GM12878 (cell line): ENCODE measurements at regions not wholly inside any gene's neighbourhood (a gene's known extent, or its start where the extent isn't known, plus 50 kb on each side); places are given as distances from the start of the nearest gene placed in this dataset.

ENCODE experiments used
- ATAC-seq: fragments of 200-7000 bp; cut with Tn5 transposase; 3 replicates; pipeline ENCODE4 v1.9.1; 2020; ENCODE audit warnings: mild to moderate bottlenecking, moderate library complexity
- BruUV-seq: library from RNA; stranded (reverse); fragments of 400-500 nt; replicated peaks from 2 replicates; lab custom pipeline; 2021; lab: Mats Ljungman, UMichigan
- CTCF ChIA-PET: fragments of 300-600 bp; sonication (Branson Sonifier 250); formaldehyde crosslinking; extraction: SDS; loops from one replicate; lab custom pipeline; 2021; ENCODE audit warnings: inconsistent platforms; lab: Yijun Ruan, JAX
- POLR2A ChIA-PET: fragments of 350-600 bp; formaldehyde crosslinking; extraction: SDS; loops from one replicate; lab custom pipeline; 2021; ENCODE audit warnings: inconsistent platforms; lab: Charles Lee
- RAD21 ChIA-PET: fragments of 300-600 bp; sonication (Branson Sonifier 250); formaldehyde crosslinking; loops from one replicate; lab custom pipeline; 2023; ENCODE audit warnings: antibody characterized with exemption; ENCODE audit not compliant: unreplicated experiment; lab: Charles Lee
- SMC1A ChIA-PET: fragments of 300-600 bp; sonication (Branson Sonifier 250); formaldehyde crosslinking; loops from one replicate; lab custom pipeline; 2023; ENCODE audit not compliant: unreplicated experiment, uncharacterized antibody; lab: Charles Lee
- DNase-seq: peaks from one replicate; pipeline ENCODE4 v3.0.0-alpha.2; 2011; ENCODE audit warnings: low read depth, low spot score
- FAIRE-seq: peaks from 3 replicates; lab custom pipeline; 2011; peaks lifted over from hg19 to GRCh38; lab: Jason Lieb, UNC
- H2AFZ ChIP-seq: 2 replicates; pipeline ENCODE4 v1.6.0; 2011; ENCODE audit warnings: low read depth, low read length, control low read depth; ENCODE audit not compliant: control insufficient read depth
- H3K27ac ChIP-seq: 2 replicates; pipeline ENCODE4 v1.5.1; 2011; ENCODE audit warnings: control low read depth; ENCODE audit not compliant: control insufficient read depth, insufficient read depth
- H3K27me3 ChIP-seq, 2 experiments: replicated peaks in 1 of 2; 2 replicates each; pipeline versions ENCODE4 v1.6.0 to v1.6.1; 2011; ENCODE audit warnings: low read length in 1 of 2; ENCODE audit not compliant: control insufficient read depth in 2 of 2, insufficient read depth in 2 of 2
- H3K36me3 ChIP-seq, 2 experiments: 2 replicates each; pipeline ENCODE4 v1.5.1; 2011; ENCODE audit warnings: low read length in 1 of 2; ENCODE audit not compliant: control insufficient read depth in 2 of 2, insufficient read depth in 2 of 2
- H3K4me1 ChIP-seq: 2 replicates; pipeline ENCODE4 v1.6.1; 2011; ENCODE audit warnings: mild to moderate bottlenecking, low read length, moderate library complexity, mixed read lengths; ENCODE audit not compliant: control insufficient read depth, insufficient read depth
- H3K4me2 ChIP-seq: 2 replicates; pipeline ENCODE4 v1.6.0; 2011; ENCODE audit warnings: control low read depth; ENCODE audit not compliant: control insufficient read depth, insufficient read depth
- H3K4me3 ChIP-seq: fragments of 200-600 bp; sonication (generic); 2 replicates; pipeline ENCODE4 v1.5.1; 2016
- H3K79me2 ChIP-seq: 2 replicates; pipeline ENCODE4 v1.6.0; 2011; ENCODE audit warnings: low read length; ENCODE audit not compliant: control insufficient read depth, insufficient read depth
- H3K9ac ChIP-seq: 2 replicates; pipeline ENCODE4 v1.8.0; 2011; ENCODE audit warnings: low read length, control low read depth, mixed read lengths; ENCODE audit not compliant: control insufficient read depth, insufficient read depth
- H3K9me3 ChIP-seq: replicated peaks from 3 replicates; pipeline ENCODE4 v1.5.1; 2011; ENCODE audit warnings: mild to moderate bottlenecking, low read length; ENCODE audit not compliant: control insufficient read depth, insufficient read depth
- H4K20me1 ChIP-seq: 2 replicates; pipeline ENCODE4 v1.6.0; 2011; ENCODE audit not compliant: control insufficient read depth, insufficient read depth
- BRCA1 ChIP-seq: IDR thresholded peaks from 2 replicates; pipeline ENCODE4 v1.6.1; 2011; ENCODE audit warnings: low read depth, low read length, improper control_type of control experiment
- CBX5 ChIP-seq: sonication (generic); IDR thresholded peaks from 2 replicates; pipeline ENCODE4 v1.6.1; 2016; ENCODE audit warnings: low read depth, moderate library complexity, mild to moderate bottlenecking, inconsistent platforms
- SMAD5 ChIP-seq: IDR thresholded peaks from 2 replicates; pipeline ENCODE4 v1.6.1; 2016; ENCODE audit warnings: antibody characterized with exemption, low read depth
- TARDBP ChIP-seq: IDR thresholded peaks from 2 replicates; pipeline ENCODE4 v1.6.1; 2016; ENCODE audit warnings: borderline replicate concordance
- ZBTB11 ChIP-seq: fragments of 450-650 bp; formaldehyde crosslinking; IDR thresholded peaks from 2 replicates; pipeline ENCODE4 v1.5.0; 2022; ENCODE audit warnings: mild to moderate bottlenecking, missing genetic modification characterization
- ZSCAN29 ChIP-seq: fragments of 450-650 bp; IDR thresholded peaks from 2 replicates; pipeline ENCODE4 v1.6.1; 2017; ENCODE audit warnings: mild to moderate bottlenecking, moderate library complexity
- ZZZ3 ChIP-seq: IDR thresholded peaks from 2 replicates; pipeline ENCODE4 v1.6.1; 2011; ENCODE audit warnings: low read depth; ENCODE audit not compliant: control insufficient read depth, insufficient read length
- WGBS: methylation state at CpG from one replicate; pipeline ENCODE4 v1.1.6; 2016; ENCODE audit warnings: low lambda C conversion rate; ENCODE audit not compliant: insufficient replicate concordance, insufficient coverage; ENCODE audit errors: missing lambda C conversion rate; 5-methylcytosine and 5-hydroxymethylcytosine counted together
- in situ Hi-C: fragments of 300-500 bp; cut with MboI; formaldehyde crosslinking; loops from 9 replicates; pipeline ENCODE4 v1.14.3; 2018; ENCODE audit warnings: mixed read lengths
- intact Hi-C: fragments of 100-400 bp; cut with micrococcal nuclease; formaldehyde crosslinking; loops from one replicate; pipeline ENCODE4 v1.14.2; 2022; ENCODE audit not compliant: unreplicated experiment
- TF ChIP-seq, protein P1 (sequence below): IDR thresholded peaks from 2 replicates; pipeline ENCODE4 v1.6.1; 2011; ENCODE audit warnings: borderline replicate concordance, low read depth, mild to moderate bottlenecking, moderate library complexity, low read length; ENCODE audit not compliant: insufficient read depth, poor library complexity, severe bottlenecking
- TF ChIP-seq, protein P2 (sequence below): fragments of 450-650 bp; IDR thresholded peaks from 2 replicates; pipeline ENCODE4 v1.6.1; 2016; ENCODE audit warnings: mild to moderate bottlenecking
- TF ChIP-seq, protein P3 (sequence below): IDR thresholded peaks from 2 replicates; pipeline ENCODE4 v1.6.1; 2012; ENCODE audit warnings: low read length, inconsistent platforms
- TF ChIP-seq, protein P4 (sequence below): IDR thresholded peaks from 2 replicates; pipeline ENCODE4 v1.6.1; 2012; ENCODE audit warnings: low read depth, low read length, improper control_type of control experiment

DNA sequence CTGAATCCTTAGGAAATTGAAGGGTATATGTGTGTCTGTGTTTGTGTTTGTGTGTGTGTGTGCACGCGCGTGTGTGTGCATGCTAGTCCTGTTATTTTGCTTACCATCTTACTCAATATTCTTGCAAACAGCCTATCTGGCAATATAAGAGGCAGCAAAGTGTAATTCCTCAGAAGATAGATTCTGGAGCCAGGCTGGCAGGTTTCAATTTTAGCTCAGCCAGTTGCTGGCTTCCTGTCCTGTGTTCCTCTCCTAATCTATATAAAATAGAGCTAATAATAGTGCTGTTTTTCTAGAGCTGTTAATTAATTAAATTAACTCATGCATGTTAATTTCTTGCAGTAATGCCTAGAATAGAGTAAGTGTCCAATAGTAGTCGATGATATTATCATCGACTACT lies 256.2 kb downstream of the PIK3C3 start:
- Histone ChIP-seq H3K27ac (no peak overlapping the region), H3K4me3 (no peak overlapping the region), H3K36me3 (no peaks in the 10 kb centered on the region), H3K9ac (no peak overlapping the region), H3K4me1 (no peaks in the 10 kb centered on the region), H3K27me3 (no peaks in the 10 kb centered on the region), H3K9me3 (no peaks in the 10 kb centered on the region; the same call in 2 of the 3 replicates), H2AFZ (no peak overlapping the region), H4K20me1 (no peaks in the 10 kb centered on the region), H3K4me2 (no peak overlapping the region), H3K79me2 (no peaks in the 10 kb centered on the region)
- ATAC-seq (no peak), DNase-seq (no peak), FAIRE-seq (no peak)
- no peak for TF ChIP-seq ZZZ3
- TF ChIP-seq, protein P1, sequence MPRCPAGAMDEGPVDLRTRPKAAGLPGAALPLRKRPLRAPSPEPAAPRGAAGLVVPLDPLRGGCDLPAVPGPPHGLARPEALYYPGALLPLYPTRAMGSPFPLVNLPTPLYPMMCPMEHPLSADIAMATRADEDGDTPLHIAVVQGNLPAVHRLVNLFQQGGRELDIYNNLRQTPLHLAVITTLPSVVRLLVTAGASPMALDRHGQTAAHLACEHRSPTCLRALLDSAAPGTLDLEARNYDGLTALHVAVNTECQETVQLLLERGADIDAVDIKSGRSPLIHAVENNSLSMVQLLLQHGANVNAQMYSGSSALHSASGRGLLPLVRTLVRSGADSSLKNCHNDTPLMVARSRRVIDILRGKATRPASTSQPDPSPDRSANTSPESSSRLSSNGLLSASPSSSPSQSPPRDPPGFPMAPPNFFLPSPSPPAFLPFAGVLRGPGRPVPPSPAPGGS: no peak
- TF ChIP-seq, protein P2, sequence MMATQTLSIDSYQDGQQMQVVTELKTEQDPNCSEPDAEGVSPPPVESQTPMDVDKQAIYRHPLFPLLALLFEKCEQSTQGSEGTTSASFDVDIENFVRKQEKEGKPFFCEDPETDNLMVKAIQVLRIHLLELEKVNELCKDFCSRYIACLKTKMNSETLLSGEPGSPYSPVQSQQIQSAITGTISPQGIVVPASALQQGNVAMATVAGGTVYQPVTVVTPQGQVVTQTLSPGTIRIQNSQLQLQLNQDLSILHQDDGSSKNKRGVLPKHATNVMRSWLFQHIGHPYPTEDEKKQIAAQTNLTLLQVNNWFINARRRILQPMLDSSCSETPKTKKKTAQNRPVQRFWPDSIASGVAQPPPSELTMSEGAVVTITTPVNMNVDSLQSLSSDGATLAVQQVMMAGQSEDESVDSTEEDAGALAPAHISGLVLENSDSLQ: no peak
- TF ChIP-seq ZSCAN29: no peak
- TF ChIP-seq, protein P3, sequence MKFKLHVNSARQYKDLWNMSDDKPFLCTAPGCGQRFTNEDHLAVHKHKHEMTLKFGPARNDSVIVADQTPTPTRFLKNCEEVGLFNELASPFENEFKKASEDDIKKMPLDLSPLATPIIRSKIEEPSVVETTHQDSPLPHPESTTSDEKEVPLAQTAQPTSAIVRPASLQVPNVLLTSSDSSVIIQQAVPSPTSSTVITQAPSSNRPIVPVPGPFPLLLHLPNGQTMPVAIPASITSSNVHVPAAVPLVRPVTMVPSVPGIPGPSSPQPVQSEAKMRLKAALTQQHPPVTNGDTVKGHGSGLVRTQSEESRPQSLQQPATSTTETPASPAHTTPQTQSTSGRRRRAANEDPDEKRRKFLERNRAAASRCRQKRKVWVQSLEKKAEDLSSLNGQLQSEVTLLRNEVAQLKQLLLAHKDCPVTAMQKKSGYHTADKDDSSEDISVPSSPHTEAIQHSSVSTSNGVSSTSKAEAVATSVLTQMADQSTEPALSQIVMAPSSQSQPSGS: no peak
- TF ChIP-seq ZBTB11 (CRISPR knock-in tag): no peak
- no peak for TF ChIP-seq TARDBP
- no peak for TF ChIP-seq BRCA1
- no peak for TF ChIP-seq SMAD5
- TF ChIP-seq, protein P4, sequence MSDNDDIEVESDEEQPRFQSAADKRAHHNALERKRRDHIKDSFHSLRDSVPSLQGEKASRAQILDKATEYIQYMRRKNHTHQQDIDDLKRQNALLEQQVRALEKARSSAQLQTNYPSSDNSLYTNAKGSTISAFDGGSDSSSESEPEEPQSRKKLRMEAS: no peak
- TF ChIP-seq CBX5: no peak
- in situ Hi-C loops: no loop called here
- RAD21 ChIA-PET: interaction anchor here (0.6 to 2.0 kb wide), 5 partner anchors 9 to 71 kb away, joined by 3 to 4 read pairs (median 3); no protein-coding TSS in a partner anchor
- SMC1A ChIA-PET: interaction anchor here (1.0 to 2.1 kb wide), 3 partner anchors 10 to 70 kb away, joined by 3 to 6 read pairs (median 4); no protein-coding TSS in a partner anchor
- POLR2A ChIA-PET: no interaction called here
- intact Hi-C loops: no loop called here
- WGBS: 53% methylated on average over 5 of the region's 5 CpGs
- no TSS peak for BruUV-seq
- CTCF ChIA-PET: no interaction called here
